KBM-7 (cell line): ENCODE measurements at regions not wholly inside any gene's neighbourhood (a gene's known extent, or its start where the extent isn't known, plus 50 kb on each side); places are given as distances from the start of the nearest gene placed in this dataset.

Experiments
- DNase-seq: peaks from one replicate; pipeline ENCODE4 v3.0.0-alpha.2; 2015
- in situ Hi-C: fragments of 300-500 bp; cut with MboI; formaldehyde crosslinking; loops from 2 replicates; pipeline ENCODE4 v1.14.3; 2020; ENCODE audit warnings: low sequenced_read_pairs, low pct_unique_long_range_greater_than_20kb, mixed read lengths

GRCh38 chr2:147408357-147408756, 436.5 kb upstream of the ACVR2A start:
- in situ Hi-C loops = loop anchor here (25.0 kb wide), 1 partner anchor 504 kb away; no protein-coding TSS in a partner anchor
- no peak for DNase-seq

GRCh38 chr2:147405651-147406050, 439.2 kb upstream of the ACVR2A start:
- DNase-seq = no peak
- in situ Hi-C loops = loop anchor here (25.0 kb wide), 1 partner anchor 507 kb away; no protein-coding TSS in a partner anchor

GRCh38 chr2:147398996-147399395, 445.8 kb upstream of the ACVR2A start:
- in situ Hi-C loops = no loop called here
- no peak for DNase-seq

- in situ Hi-C loops = no loop called here
- DNase-seq = no peak
Observed at GRCh38 chr2:147398301-147398700, 446.5 kb upstream of the ACVR2A start.

- in situ Hi-C loops = no loop called here
- DNase-seq = no peak
Observed at GRCh38 chr2:147396890-147397289, 447.9 kb upstream of the ACVR2A start.

GRCh38 chr2:147394179-147394790, 450.5 kb upstream of the ACVR2A start:
- in situ Hi-C loops = no loop called here
- DNase-seq = no peak

- in situ Hi-C loops = no loop called here
- DNase-seq = no peak
Observed at GRCh38 chr2:147392180-147392579, 452.6 kb upstream of the ACVR2A start.

- in situ Hi-C loops = no loop called here
- DNase-seq = no peak
Observed at GRCh38 chr2:147390475-147390874, 454.4 kb upstream of the ACVR2A start.

GRCh38 chr2:147389218-147389617, 455.6 kb upstream of the ACVR2A start:
- in situ Hi-C loops = no loop called here
- no peak for DNase-seq

- in situ Hi-C loops = no loop called here
- no peak for DNase-seq
Observed at GRCh38 chr2:147388217-147388616, 456.6 kb upstream of the ACVR2A start.

GRCh38 chr2:147386284-147386683, 458.5 kb upstream of the ACVR2A start:
- DNase-seq = no peak
- in situ Hi-C loops = no loop called here

- in situ Hi-C loops = no loop called here
Observed at GRCh38 chr2:147385600-147385999, 459.2 kb upstream of the ACVR2A start.

GRCh38 chr2:147384659-147385058, 460.2 kb upstream of the ACVR2A start:
- in situ Hi-C loops = no loop called here
- no peak for DNase-seq

More at GRCh38 chr2:147385600-147385999, 459.2 kb upstream of the ACVR2A start:
- DNase-seq = no peak

GRCh38 chr2:147382322-147382948, 462.4 kb upstream of the ACVR2A start:
- in situ Hi-C loops = no loop called here
- DNase-seq = no peak

- in situ Hi-C loops = no loop called here
- no peak for DNase-seq
Observed at GRCh38 chr2:147378403-147378802, 466.4 kb upstream of the ACVR2A start.

GRCh38 chr2:147375073-147375472, 469.8 kb upstream of the ACVR2A start:
- DNase-seq = no peak
- in situ Hi-C loops = no loop called here

GRCh38 chr2:147374423-147374811, 470.4 kb upstream of the ACVR2A start:
- DNase-seq = no peak
- in situ Hi-C loops = no loop called here

- in situ Hi-C loops = no loop called here
- DNase-seq = no peak
Observed at GRCh38 chr2:147373800-147374422, 470.9 kb upstream of the ACVR2A start.

GRCh38 chr2:147368306-147368705, 476.5 kb upstream of the ACVR2A start:
- in situ Hi-C loops = no loop called here

GRCh38 chr2:147366279-147366678, 478.6 kb upstream of the ACVR2A start:
- no peak for DNase-seq
- in situ Hi-C loops = no loop called here

More at GRCh38 chr2:147368306-147368705, 476.5 kb upstream of the ACVR2A start:
- no peak for DNase-seq
